IPS DF 6.9 (cell line): ENCODE measurements at regions not wholly inside any gene's neighbourhood (a gene's known extent, or its start where the extent isn't known, plus 50 kb on each side); places are given as distances from the start of the nearest gene placed in this dataset.

Source experiments
- DNase-seq: peaks from one replicate; pipeline ENCODE4 v3.0.0-alpha.2; 2013; ENCODE audit warnings: low read depth, low spot score
- H3K27ac ChIP-seq: one replicate; pipeline ENCODE4 v1.5.1; 2013; ENCODE audit warnings: low read length, control low read depth
- H3K27me3 ChIP-seq: 2 replicates; pipeline ENCODE4 v1.6.1; 2013; ENCODE audit warnings: mild to moderate bottlenecking, low read length; ENCODE audit not compliant: control insufficient read depth, insufficient read depth
- H3K36me3 ChIP-seq: 2 replicates; pipeline ENCODE4 v1.6.1; 2013; ENCODE audit warnings: low read length; ENCODE audit not compliant: control insufficient read depth, insufficient read depth
- H3K4me1 ChIP-seq: 2 replicates; pipeline ENCODE4 v1.6.1; 2013; ENCODE audit warnings: low read length; ENCODE audit not compliant: control insufficient read depth, insufficient read depth
- H3K4me3 ChIP-seq: 2 replicates; pipeline ENCODE4 v1.5.1; 2013; ENCODE audit warnings: mild to moderate bottlenecking, low read length
- H3K9me3 ChIP-seq: 2 replicates; pipeline ENCODE4 v1.6.1; 2013; ENCODE audit warnings: low read length, inconsistent platforms; ENCODE audit not compliant: control insufficient read depth, insufficient read depth
- WGBS: extraction: QIAGEN DNeasy Blood & Tissue Kit; methylation state at CpG from one replicate; pipeline ENCODE4 v1.1.7; 2013; ENCODE audit warnings: mixed read lengths, missing lambda C conversion rate; ENCODE audit not compliant: insufficient read length, insufficient coverage; 5-methylcytosine and 5-hydroxymethylcytosine counted together

- no peaks in the 10 kb centered on the region for H3K4me1 ChIP-seq
- no peak for DNase-seq
- no CpG with 5 or more reads among the region's 5 CpGs for WGBS
- no peak overlapping the region for H3K4me3 ChIP-seq
- H3K27ac ChIP-seq, result no peak overlapping the region
- no peaks in the 10 kb centered on the region for H3K9me3 ChIP-seq
- H3K27me3 ChIP-seq, result no peaks in the 10 kb centered on the region
- H3K36me3 ChIP-seq, result no peaks in the 10 kb centered on the region
Measured at GRCh38 chr6:148053209-148053608, 289.4 kb upstream of the SASH1 start.

- Histone ChIP-seq H3K27me3 (no peaks in the 10 kb centered on the region), H3K9me3 (no peaks in the 10 kb centered on the region), H3K36me3 (no peaks in the 10 kb centered on the region), H3K4me1 (no peaks in the 10 kb centered on the region), H3K27ac (no peak overlapping the region), H3K4me3 (no peak overlapping the region)
- DNase-seq, result no peak
Measured at GRCh38 chr6:148053796-148054195, 288.8 kb upstream of the SASH1 start.

DNA sequence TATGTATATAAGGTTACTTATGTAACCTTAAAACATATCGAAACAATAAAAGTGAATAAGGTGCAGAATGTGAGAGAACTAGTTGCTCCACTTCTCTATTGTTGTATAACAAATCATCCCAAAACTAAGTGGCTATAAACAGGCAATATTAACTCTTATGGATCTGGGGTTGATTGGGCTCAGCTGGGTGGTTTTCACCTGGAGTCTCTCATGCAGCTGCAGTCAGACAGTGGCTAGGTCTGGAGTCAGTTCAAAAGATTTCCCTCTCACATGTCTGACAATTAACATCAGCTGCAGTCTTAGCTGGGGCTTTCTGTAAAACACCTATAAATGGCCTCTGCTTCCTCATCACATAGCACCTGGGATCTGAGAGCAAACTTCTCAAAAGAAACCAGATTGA, 288.4 kb upstream of the SASH1 start:
- no peaks in the 10 kb centered on the region for H3K9me3 ChIP-seq
- H3K36me3 ChIP-seq, result no peaks in the 10 kb centered on the region
- no CpG with 5 or more reads among the region's 1 CpG for WGBS
- no peaks in the 10 kb centered on the region for H3K27me3 ChIP-seq
- H3K27ac ChIP-seq, result no peak overlapping the region
- no peaks in the 10 kb centered on the region for H3K4me1 ChIP-seq
- no peak for DNase-seq
- no peak overlapping the region for H3K4me3 ChIP-seq

- no peaks in the 10 kb centered on the region for H3K27me3 ChIP-seq
- H3K4me3 ChIP-seq, result no peak overlapping the region
- H3K27ac ChIP-seq, result no peak overlapping the region
- no peaks in the 10 kb centered on the region for H3K4me1 ChIP-seq
- no peaks in the 10 kb centered on the region for H3K36me3 ChIP-seq
- no CpG with 5 or more reads among the region's 3 CpGs for WGBS
- no peaks in the 10 kb centered on the region; the same call in 1 of the 2 replicates for H3K9me3 ChIP-seq
- no peak for DNase-seq
Measured at GRCh38 chr6:148055419-148055818, 287.2 kb upstream of the SASH1 start.

DNA sequence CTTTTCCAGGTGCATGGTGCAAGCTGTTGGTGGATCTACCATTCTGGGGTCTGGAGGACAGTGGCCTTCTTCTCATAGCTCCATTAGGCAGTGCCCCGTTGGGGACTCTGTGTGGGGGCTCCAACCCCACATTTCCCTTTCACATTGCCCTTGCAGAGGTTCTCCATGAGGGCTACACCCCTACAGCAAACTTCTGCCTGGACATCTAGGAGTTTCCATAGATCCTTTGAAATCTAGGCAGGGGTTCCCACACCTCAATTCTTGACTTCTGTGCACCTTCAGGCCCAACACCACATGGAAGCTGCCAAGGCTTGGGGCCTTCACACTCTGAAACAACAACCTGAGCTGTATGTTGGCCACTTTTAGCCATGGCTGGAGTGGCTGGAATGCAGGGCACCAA, 282.8 kb upstream of the SASH1 start:
- WGBS, result no CpG with 5 or more reads among the region's 1 CpG
- Histone ChIP-seq H3K4me3 (no peak overlapping the region), H3K4me1 (no peaks in the 10 kb centered on the region), H3K9me3 (no peaks in the 10 kb centered on the region; the same call in 1 of the 2 replicates), H3K27me3 (no peaks in the 10 kb centered on the region), H3K27ac (no peak overlapping the region), H3K36me3 (no peaks in the 10 kb centered on the region)
- DNase-seq, result no peak

DNA sequence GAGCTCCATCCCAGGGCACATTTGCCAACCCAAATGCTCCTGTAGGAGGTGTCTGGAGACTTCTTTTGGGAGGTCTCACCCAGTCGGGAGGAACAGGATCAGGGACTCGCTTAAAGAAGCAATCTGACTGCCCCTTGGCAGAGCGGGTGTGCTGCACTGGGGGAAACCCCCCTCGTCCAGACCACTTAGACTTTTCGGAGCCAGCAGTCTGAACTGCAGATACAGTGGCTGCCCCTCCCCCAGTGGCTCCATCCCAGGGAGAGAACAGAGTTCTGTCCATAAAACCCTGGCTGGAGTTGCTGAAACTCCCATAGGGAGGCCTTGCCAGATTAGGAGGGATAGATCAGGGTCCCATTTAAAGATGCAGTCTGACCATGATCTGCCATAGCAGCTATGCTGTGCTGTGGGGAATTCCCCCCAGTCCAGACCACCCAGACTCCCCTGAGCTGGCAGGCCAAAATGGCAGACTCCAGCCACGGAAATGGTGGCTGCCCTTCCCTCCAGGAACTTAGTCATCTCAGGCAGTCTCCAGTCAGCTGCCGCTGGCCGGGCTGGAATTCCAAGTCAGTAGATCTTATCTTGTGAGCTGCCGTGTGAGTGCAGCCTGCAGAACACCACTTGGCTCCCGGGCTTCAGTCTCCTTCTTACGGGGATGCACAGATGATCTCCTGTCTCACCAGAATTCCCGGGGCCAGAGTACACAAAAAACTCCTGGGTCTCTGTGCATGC, 278.1 kb upstream of the SASH1 start:
- no CpG with 5 or more reads among the region's 12 CpGs for WGBS
- H3K9me3 ChIP-seq, result no peaks in the 10 kb centered on the region; the same call in 1 of the 2 replicates
- H3K36me3 ChIP-seq, result no peaks in the 10 kb centered on the region
- no peaks in the 10 kb centered on the region for H3K27me3 ChIP-seq
- H3K27ac ChIP-seq, result no peak overlapping the region
- no peaks in the 10 kb centered on the region for H3K4me1 ChIP-seq
- no peak for DNase-seq
- no peak overlapping the region for H3K4me3 ChIP-seq

DNA sequence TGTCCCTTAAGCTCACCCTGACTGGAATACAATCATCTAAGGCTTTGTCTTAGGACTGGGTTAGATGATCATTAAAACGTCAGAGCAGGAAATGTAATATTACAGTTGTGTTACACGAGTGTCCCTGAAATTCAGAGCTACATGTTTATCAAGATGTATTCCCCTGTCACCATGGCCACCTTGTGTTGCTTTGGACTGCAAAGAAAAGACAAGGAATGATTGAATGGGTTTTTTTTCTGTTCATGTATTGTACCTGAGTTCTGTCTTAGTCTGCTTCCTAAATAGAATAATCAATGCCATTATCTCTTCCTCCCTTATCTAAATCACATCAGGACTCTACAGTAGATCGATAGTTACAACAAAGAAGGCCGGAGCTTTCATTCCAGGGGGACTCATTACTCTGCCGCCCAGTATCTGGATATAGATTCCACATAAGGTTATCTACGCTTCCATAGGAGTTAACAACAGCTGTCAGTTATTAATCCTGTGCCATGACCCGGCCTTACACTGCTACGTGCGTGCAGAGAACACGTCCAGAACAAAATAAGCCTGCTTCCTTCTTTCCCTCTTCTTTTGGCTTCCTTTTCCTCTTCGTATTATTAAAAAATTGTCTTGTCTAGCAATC, 274.1 kb upstream of the SASH1 start:
- no peak overlapping the region for H3K4me3 ChIP-seq
- whole genome bisulfite sequencing, result no CpG with 5 or more reads among the region's 11 CpGs
- no peaks in the 10 kb centered on the region for H3K9me3 ChIP-seq
- no peaks in the 10 kb centered on the region for H3K27me3 ChIP-seq
- no peak for DNase-seq
- H3K27ac ChIP-seq, result no peak overlapping the region
- H3K36me3 ChIP-seq, result no peaks in the 10 kb centered on the region
- H3K4me1 ChIP-seq, result no peaks in the 10 kb centered on the region

GRCh38 chr6:148069256-148069655, 273.4 kb upstream of the SASH1 start:
- Histone ChIP-seq H3K27ac (no peak overlapping the region), H3K4me1 (no peaks in the 10 kb centered on the region), H3K4me3 (no peak overlapping the region), H3K9me3 (no peaks in the 10 kb centered on the region), H3K36me3 (no peaks in the 10 kb centered on the region), H3K27me3 (no peaks in the 10 kb centered on the region)
- DNase-seq, result no peak
- WGBS, result no CpG with 5 or more reads among the region's 5 CpGs

- Histone ChIP-seq H3K9me3 (no peaks in the 10 kb centered on the region), H3K27me3 (no peaks in the 10 kb centered on the region), H3K4me3 (no peak overlapping the region), H3K36me3 (no peaks in the 10 kb centered on the region), H3K4me1 (no peaks in the 10 kb centered on the region), H3K27ac (no peak overlapping the region)
- no CpG with 5 or more reads among the region's 6 CpGs for WGBS
- DNase-seq, result no peak
Measured at GRCh38 chr6:148074291-148074690, 268.3 kb upstream of the SASH1 start.

DNA sequence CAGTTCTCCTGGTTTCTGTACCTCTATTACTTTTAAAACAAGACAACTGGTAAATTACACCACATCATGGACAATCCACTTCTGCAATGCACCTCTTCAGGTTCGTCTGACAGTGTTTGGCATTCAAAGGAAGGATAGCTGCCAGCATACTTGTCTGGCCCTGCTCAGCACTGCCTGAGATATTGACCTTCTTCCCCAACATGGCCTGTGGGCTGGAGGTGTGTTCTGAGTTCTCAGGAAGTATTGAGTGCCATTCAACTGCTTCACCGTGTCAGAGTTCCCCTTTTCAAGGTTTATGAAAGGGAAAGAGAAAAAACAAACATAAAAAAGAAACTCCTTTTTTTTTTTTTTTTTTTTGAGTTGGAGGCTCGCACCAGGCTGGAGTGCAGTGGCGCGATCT, 267.9 kb upstream of the SASH1 start:
- H3K36me3 ChIP-seq, result no peaks in the 10 kb centered on the region
- no peaks in the 10 kb centered on the region for H3K4me1 ChIP-seq
- H3K27me3 ChIP-seq, result no peaks in the 10 kb centered on the region
- no CpG with 5 or more reads among the region's 5 CpGs for WGBS
- H3K27ac ChIP-seq, result no peak overlapping the region
- H3K4me3 ChIP-seq, result no peak overlapping the region
- no peak for DNase-seq
- H3K9me3 ChIP-seq, result no peaks in the 10 kb centered on the region

GRCh38 chr6:148075352-148075751, 267.3 kb upstream of the SASH1 start:
- Histone ChIP-seq H3K4me1 (no peaks in the 10 kb centered on the region), H3K36me3 (no peaks in the 10 kb centered on the region)
- DNase-seq, result no peak

More at GRCh38 chr6:148075352-148075751, 267.3 kb upstream of the SASH1 start:
- Histone ChIP-seq H3K27ac (no peak overlapping the region), H3K4me3 (no peak overlapping the region), H3K9me3 (no peaks in the 10 kb centered on the region), H3K27me3 (no peaks in the 10 kb centered on the region)
